ENCODE measurements at regions not wholly inside any gene's neighbourhood (a gene's known extent, or its start where the extent isn't known, plus 50 kb on each side); places are given as distances from the start of the nearest gene placed in this dataset.

DNA sequence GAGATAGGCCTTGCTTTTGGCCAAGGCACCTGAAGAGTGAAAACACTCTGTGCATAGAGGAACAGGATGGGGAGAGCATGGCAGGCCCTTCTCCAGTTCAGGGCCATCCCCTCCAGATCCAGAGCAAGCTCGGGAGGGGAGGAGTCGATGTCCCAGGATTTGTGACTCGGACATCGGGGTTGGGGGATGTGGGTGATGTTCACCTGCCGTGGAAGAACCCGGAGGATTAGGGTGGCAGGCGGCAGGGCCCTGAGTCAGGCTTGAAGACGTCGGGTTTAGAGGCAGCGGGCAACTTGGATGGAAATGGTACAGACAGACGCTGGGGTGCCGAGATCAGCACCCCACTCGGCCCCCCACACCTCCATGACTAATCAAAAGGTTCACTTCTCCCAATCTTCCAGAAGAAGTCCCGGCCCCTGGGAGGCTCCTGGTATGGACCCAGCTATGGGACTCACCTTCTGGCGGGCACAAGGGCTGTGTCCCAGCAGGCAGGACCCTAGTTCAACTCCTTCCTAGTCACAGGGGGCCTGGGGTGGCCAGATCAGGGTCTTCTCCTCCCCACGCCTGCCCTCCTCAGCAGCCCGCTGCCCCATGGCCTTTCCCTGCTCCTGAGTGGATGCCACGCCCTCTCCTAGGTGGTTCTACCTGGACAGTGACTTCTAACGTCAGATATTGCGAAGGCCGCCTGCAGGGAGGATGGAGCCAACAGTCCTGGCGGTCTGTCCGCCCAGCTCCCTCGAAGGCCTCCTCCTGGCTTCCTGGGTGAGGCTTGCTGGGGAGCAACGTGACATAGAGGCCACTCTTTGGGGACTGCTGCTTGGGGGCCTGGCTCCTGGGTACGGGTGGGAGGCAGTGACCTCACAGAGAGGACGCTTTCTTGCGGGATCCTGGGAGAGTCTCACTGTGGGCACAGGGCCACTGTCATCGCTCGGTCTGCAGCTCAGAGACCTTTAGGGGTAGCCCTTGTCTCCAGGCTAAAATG lies 792.5 kb downstream of the BRD1 start:
- TF ChIP-seq, protein P1, sequence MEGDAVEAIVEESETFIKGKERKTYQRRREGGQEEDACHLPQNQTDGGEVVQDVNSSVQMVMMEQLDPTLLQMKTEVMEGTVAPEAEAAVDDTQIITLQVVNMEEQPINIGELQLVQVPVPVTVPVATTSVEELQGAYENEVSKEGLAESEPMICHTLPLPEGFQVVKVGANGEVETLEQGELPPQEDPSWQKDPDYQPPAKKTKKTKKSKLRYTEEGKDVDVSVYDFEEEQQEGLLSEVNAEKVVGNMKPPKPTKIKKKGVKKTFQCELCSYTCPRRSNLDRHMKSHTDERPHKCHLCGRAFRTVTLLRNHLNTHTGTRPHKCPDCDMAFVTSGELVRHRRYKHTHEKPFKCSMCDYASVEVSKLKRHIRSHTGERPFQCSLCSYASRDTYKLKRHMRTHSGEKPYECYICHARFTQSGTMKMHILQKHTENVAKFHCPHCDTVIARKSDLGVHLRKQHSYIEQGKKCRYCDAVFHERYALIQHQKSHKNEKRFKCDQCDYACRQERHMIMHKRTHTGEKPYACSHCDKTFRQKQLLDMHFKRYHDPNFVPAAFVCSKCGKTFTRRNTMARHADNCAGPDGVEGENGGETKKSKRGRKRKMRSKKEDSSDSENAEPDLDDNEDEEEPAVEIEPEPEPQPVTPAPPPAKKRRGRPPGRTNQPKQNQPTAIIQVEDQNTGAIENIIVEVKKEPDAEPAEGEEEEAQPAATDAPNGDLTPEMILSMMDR (IDR thresholded peaks at IDR 0.05; ENCODE audit: low read depth, low read length), result no peak

DNA sequence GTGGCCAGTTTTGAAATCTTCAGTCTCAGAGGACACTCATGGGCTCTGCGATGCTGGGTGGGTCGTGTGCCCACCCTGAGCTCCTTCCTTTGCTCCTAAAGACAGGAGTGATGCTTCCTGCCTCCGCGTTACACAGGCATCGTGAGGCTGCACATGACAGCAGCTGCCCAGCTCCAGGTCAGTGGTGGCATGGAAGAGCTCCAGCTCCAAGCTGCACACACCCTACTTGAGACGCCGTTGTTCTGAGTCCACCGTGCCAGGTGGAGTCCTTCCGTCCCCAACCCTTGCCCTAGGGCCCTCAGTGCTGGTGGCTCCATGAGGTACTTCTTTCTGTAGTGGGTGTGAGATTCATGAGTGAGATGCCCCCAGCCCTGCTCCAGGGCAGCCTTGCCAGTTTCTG lies 794.1 kb downstream of the BRD1 start:
- TF ChIP-seq, protein P1 (IDR thresholded peaks at IDR 0.05; ENCODE audit: low read depth, low read length), result no peak
- no peak for DNase-seq (ENCODE audit: extremely low read depth, low read depth)

More for the DNA sequence above, 792.5 kb downstream of the BRD1 start:
- DNase-seq (ENCODE audit: extremely low read depth, low read depth), result no peak

DNA sequence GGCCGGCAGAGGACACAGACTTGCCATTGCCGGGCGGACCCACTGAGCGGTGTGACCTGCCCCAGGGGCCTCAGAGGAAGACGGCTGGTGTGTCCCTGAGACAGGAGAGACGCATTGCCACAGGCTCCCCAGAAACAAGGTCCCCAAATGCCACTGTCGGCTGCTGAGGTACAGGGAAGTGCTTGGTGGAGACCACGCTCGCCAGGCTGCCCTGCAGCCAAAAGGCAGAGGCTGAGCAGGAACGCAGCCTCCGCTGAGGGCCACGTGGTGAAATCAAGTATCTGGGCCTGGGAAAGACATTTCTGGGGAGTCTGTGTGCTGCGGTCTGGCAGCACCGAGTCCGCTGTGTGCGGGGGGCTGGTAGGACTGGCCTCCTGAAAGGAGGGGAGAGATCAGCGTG lies 794.9 kb downstream of the BRD1 start:
- TF ChIP-seq, protein P1 (IDR thresholded peaks at IDR 0.05; ENCODE audit: low read depth, low read length), result no peak
- no peak for DNase-seq (ENCODE audit: extremely low read depth, low read depth)

DNA sequence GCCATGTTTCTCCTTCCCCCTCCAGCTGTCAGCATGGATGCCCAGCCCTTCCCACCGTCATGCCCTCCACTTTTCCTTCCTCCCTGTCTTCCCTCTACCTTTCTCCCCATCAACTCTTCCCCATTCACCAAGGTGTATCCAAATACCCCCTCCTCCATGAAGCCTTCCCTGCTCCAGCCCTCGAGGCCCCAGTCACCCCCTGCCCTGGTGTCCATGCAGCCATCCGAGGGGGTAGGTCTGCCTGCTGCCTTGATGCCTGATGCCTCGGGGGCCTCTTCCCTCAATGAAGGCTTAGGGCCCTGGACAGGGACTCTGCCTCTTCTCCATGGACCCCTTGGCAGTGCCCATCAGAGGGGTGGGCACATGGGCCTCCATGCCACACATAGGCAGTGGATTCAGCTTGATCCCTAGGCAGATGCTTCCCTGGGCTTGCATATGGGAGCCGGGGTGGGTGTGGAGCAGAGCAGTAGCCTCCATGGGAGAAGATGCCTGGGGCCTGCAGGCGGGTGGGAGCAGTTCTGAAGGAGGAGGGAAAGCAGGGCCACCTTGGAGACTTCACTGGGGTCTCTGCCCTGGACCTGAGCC lies 795.8 kb downstream of the BRD1 start:
- DNase-seq (ENCODE audit: extremely low read depth, low read depth), result no peak
- TF ChIP-seq, protein P1 (IDR thresholded peaks at IDR 0.05; ENCODE audit: low read depth, low read length), result no peak

DNA sequence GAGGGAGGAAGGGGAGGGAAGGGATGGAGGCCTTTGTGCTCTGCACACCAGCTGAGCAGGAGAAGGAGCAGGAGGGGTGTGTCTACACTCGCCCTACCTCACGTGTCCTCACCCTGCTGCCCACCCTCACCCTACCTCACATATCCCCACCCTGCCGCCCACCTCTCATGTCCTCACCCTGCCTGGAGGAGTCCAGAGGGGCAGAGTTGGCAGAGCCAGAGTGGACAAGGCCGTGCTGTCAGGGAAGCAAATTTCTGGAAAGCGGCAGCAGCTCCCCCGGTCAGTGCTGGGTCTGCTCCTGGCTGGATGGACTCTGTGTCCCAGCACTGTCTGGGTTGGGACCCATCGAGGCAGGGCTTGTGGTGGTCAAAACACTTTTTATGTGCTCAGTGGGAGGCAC lies 799.6 kb downstream of the BRD1 start:
- no peak for DNase-seq (ENCODE audit: extremely low read depth, low read depth)
- TF ChIP-seq, protein P1 (IDR thresholded peaks at IDR 0.05; ENCODE audit: low read depth, low read length), result no peak

DNA sequence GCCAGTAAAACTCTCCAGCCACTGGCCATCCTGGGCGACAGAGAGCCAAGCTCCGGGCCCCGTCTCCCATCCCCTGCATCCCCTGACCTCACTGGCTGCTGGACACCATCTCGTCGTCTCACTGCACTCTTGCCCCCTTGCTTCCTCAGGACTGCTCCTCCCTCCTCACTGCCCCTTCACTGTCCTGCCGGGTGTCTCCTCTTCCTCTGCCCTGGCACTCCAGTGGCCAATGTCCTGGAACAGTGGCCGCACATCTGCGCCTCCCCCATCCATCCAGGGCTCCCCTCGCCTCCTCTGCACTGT lies 800.4 kb downstream of the BRD1 start:
- TF ChIP-seq, protein P1 (IDR thresholded peaks at IDR 0.05; ENCODE audit: low read depth, low read length), result no peak
- no peak for DNase-seq (ENCODE audit: extremely low read depth, low read depth)
